Epidermal melanocyte (primary cell): ENCODE measurements at regions not wholly inside any gene's neighbourhood (a gene's known extent, or its start where the extent isn't known, plus 50 kb on each side); places are given as distances from the start of the nearest gene placed in this dataset.

Source experiments
- DNase-seq: peaks from one replicate; pipeline ENCODE4 v3.0.0; 2011; ENCODE audit warnings: low spot score; ENCODE audit not compliant: insufficient read length

GRCh38 chr14:101509730-101510371, 51.4 kb upstream of the DIO3 start:
- DNase-seq: no peak

DNA sequence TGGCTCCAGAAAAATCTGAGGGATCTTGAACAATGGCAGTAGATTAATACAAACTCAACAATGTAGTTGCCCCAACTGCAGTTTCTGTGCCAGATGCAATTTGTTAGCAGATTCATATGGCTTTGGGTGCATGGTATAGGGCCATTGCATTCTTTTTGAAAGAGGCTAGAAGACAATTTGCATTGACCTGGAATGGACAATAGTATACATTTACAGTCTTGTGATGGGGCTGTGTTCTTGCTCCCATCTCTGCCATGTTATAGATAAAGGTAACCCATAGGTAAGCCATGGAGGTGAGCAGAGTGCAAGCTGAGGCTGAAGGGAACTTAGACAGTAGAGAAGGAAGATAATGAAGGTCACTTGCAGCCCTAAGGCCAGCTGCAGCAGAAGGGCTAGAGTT, 50.1 kb upstream of the DIO3 start:
- DNase-seq: no peak
